Keratinocyte (primary cell): ENCODE measurements at regions not wholly inside any gene's neighbourhood (a gene's known extent, or its start where the extent isn't known, plus 50 kb on each side); places are given as distances from the start of the nearest gene placed in this dataset.

Experiments used
- CTCF ChIP-seq, 3 experiments: IDR thresholded peaks in 1 of 3; conservative IDR thresholded peaks in 1 of 3; optimal IDR thresholded peaks in 1 of 3; 2 replicates in 2 of 3; 3 replicates in 1 of 3; pipeline versions ENCODE3 to v1.5.1; 2011; ENCODE audit warnings: low read length in 3 of 3, mild to moderate bottlenecking in 3 of 3, moderate library complexity in 2 of 3, control low read depth in 1 of 3, inconsistent platforms in 1 of 3; ENCODE audit not compliant: insufficient read depth in 2 of 3; ENCODE audit errors: extremely low read depth in 1 of 3
- EZH2 ChIP-seq: IDR thresholded peaks from one replicate; pipeline ENCODE4 v1.6.1; 2012; ENCODE audit warnings: inconsistent platforms, mild to moderate bottlenecking, low read length, moderate library complexity

GRCh38 chr13:73222627-73223305 lies 164.0 kb downstream of the KLF5 start:
- TF ChIP-seq CTCF (optimal IDR thresholded peaks at IDR 0.05 in 1 of 3, IDR thresholded peaks at IDR 0.05 in 1 of 3, conservative IDR thresholded peaks at IDR 0.05 in 1 of 3; ENCODE audit: extremely low read depth in 1 of 3, insufficient read depth in 2 of 3, low read length in 3 of 3) (no peak), EZH2 (no peak)
